Fibroblast of the conjunctiva (primary cell): ENCODE measurements at regions not wholly inside any gene's neighbourhood (a gene's known extent, or its start where the extent isn't known, plus 50 kb on each side); places are given as distances from the start of the nearest gene placed in this dataset.

ENCODE experiments used
- DNase-seq: peaks from one replicate; pipeline ENCODE4 v3.0.0-alpha.2; 2010; ENCODE audit warnings: low read depth

DNA sequence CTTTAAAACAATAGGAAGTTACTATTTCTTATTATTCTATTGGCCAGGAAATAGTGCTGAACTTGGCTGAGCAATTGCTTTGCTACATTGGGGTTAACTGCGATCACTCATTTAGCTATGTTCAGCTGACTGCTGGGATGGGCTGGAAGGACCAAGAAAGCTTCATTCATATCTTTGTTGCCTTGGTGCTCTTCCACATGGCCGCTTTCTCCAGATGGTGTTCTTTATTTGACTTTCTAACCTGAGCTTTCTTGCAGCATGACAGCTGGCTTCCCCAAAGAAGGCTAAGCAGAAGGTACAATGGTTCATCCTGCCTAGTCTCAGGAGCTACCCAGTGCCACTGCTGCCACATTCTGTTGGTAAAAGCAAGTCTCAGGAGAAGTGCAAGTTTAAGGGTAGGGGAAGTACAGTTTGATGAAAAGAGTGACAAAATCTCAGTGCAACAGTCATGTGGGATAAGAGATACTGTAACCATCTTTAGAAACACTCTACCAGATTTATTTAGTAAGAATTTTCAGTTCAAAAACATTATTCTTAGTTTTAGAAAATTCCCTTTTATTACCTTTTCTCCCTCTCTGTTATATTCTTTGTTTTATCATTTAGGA lies 180.6 kb upstream of the RBMS1 start:
- DNase-seq, result no peak

DNA sequence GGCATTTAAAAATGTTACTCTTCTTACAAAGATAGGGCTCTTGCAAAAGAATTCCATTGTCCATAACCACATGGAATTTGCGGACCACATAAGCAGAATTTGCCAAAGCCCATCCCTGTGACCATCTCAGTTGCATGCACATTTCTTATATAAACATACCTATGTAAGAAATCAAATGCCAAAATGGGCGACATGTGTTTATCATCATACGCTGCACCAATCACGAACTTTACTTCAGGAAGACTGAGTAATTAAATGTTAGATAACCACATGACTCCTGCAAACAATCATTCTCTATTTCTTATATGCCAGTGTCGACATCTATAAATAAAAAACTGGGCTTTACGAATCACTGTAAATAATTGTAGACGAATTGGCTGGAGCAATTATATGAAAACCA lies 186.1 kb upstream of the RBMS1 start:
- no peak for DNase-seq

- DNase-seq, result no peak
Measured at GRCh38 chr2:160680294-160680693, 186.7 kb upstream of the RBMS1 start.

GRCh38 chr2:160680974-160681373 lies 187.4 kb upstream of the RBMS1 start:
- DNase-seq, result no peak

DNA sequence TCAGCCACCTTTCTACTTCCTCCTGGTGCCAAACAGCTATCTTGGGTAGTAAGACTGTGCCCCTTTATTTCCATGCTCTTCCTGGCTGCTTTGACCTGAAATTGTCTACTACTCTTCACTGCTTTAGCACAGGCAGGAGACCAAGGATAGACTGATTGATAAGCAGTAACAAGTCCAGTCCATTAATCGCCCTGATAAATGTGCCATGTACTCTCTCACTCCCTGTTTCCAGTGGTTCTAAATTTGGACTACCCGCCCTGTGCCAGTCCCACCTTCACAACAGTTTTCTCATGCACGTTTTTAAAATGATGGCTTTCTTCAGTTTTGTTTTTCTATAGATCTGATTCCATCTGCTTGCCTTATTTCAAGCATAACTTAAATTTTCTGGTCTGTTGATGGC lies 189.6 kb upstream of the RBMS1 start:
- DNase-seq, result no peak

DNA sequence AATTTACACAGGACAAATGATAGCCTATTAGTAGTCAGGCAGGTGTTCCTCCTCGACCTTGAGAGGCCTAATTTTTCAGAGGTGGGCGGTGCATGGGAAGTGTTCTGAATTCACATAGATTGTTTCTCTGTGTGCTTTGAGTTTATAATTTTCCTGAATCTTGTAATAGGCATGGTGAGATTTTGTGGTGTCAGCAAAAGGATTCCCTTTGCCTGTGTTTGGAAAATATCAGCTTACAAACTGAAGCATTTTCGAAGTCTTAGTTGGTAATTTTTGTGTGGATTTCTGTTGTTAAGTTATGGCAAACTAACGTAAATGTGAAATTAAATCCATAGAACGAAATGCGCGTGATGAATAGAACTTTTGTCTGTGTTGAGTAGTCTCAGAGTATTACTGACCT lies 194.0 kb upstream of the RBMS1 start:
- DNase-seq, result no peak

DNA sequence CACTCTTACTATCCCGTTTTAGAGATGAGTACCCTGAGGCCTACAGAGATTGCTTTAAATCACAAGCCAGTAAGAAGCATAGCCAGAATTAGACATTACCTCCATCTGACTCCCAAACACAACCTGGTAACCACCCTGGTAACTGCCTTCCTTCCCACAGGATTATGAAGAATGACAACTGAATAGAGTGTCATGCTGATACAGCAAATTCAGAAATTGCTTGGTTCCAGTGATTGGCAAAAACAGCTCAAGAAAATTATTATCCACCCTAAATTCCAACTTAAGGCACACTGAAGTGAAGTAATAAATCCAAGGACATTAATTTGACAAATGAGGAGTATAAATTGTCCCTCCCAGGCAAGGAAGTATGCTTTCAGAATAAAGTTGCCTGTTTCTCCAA lies 195.8 kb upstream of the RBMS1 start:
- no peak for DNase-seq

DNA sequence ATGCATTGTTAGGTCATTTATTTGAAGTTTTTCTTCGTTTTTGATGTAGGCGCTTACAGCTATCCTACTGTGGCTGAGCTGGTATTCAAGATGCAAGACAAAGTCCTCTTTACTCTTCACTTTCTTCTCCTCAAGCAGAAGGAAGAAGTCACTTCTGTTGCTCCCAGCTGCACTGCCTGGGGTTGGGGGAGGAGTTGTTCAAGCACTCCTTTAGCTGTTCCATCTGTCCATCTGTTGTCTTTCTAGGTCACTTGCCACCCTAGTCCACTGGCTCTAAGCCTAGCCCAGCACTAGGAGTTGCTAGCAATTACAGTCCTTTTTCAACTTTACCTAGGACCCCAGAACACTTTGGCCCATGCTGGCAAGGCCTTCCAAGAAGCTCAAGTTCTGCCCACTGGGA lies 200.6 kb upstream of the RBMS1 start:
- no peak for DNase-seq

- no peak for DNase-seq
Measured at GRCh38 chr2:160694631-160695030, 201.0 kb upstream of the RBMS1 start.

DNA sequence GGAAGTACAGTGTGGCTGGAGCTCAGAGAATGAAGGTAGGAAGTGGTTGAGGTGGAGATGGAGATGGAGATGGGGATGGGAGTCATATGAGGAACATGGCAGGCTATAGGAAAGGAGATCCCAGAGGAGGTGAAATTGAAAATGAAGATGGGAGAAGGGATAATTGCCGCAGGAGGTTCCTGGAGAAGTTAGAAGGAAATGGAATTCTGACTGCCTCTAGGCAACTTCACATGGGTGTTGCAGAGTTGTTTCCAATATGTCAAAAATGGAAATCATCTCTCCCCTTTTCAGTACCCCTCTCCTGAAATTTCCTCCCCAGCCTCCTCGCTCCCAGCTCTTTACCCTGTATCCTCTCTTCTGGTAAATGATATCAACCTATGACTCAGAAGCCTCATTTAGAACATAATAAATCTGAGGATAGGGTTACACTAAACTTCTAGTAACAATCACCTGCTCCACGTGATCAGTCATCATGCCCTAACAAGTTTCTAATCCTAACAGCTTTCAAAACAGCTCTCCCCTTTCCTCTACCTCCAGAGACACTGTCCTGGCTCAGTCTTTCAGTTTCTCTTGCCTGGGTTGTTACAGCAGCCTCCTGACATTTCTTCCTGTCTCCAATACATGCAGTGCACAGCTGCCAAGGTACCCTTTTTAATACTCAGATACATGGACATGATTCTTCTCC lies 201.9 kb upstream of the RBMS1 start:
- DNase-seq, result no peak

GRCh38 chr2:160696087-160696452 lies 202.5 kb upstream of the RBMS1 start:
- no peak for DNase-seq

GRCh38 chr2:160697817-160698216 lies 204.2 kb upstream of the RBMS1 start:
- DNase-seq, result no peak

GRCh38 chr2:160700021-160700814 lies 206.6 kb upstream of the RBMS1 start:
- DNase-seq, result no peak

DNA sequence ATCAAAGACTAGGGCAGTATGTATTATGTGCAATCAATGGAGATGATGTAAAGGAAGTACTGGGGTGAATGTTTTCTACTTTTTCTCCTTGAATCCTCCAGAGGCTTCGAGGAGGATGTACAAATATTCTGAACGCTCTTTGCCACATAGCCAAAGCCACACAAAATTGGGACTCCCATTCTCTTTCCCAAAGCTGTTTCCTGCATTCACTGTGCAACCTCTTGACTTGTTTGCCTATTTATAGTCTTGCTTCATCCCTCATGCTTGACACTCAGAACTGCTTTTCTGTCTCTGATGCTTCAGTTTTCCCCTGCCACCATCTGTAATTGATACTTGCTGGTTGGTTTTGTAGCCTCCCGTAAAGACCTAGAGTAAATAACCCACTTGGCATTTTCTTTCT lies 208.2 kb upstream of the RBMS1 start:
- DNase-seq, result no peak

GRCh38 chr2:160702754-160703153 lies 209.1 kb upstream of the RBMS1 start:
- no peak for DNase-seq

GRCh38 chr2:160703648-160704585 lies 210.3 kb upstream of the RBMS1 start:
- no peak for DNase-seq

DNA sequence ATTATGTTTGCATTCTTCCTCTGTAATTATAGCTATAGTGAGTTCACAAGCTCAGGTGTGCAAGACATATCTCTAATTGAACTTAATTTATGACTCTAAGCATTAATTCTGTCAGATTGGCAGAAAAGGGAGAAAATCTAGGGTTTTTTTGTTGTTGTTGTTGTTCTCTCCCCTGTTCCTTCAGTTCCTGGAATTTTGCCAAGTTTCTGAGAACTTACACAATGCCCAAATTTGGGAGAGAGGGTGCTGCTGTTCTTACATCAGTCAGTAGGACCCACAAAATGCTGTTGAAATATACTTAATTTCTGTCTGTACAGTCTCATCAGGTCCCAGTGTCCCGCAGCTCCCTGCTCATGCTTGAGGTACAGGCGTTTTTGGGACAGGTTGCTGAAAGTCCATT lies 221.8 kb upstream of the RBMS1 start:
- DNase-seq, result no peak

GRCh38 chr2:160719116-160719515 lies 225.5 kb upstream of the RBMS1 start:
- DNase-seq, result no peak

- DNase-seq, result no peak
Measured at GRCh38 chr2:160720098-160720497, 226.5 kb upstream of the RBMS1 start.

GRCh38 chr2:160721089-160722040 lies 227.8 kb upstream of the RBMS1 start:
- no peak for DNase-seq

- DNase-seq, result no peak
Measured at GRCh38 chr2:160726046-160726445, 232.4 kb upstream of the RBMS1 start.
